Caco-2 (cell line): ENCODE measurements at regions not wholly inside any gene's neighbourhood (a gene's known extent, or its start where the extent isn't known, plus 50 kb on each side); places are given as distances from the start of the nearest gene placed in this dataset.

Experiments
- BruUV-seq: library from RNA; stranded (reverse); fragments of 400-500 nt; replicated peaks from 2 replicates; lab custom pipeline; 2021; lab: Mats Ljungman, UMichigan
- CTCF ChIA-PET: fragments of 300-600 bp; sonication (Branson Sonifier 250); formaldehyde crosslinking; loops from one replicate; lab custom pipeline; 2022; ENCODE audit warnings: antibody characterized with exemption; lab: Charles Lee
- POLR2A ChIA-PET: fragments of 300-600 bp; sonication (Branson Sonifier 250); formaldehyde crosslinking; loops from one replicate; lab custom pipeline; 2022; ENCODE audit warnings: antibody characterized with exemption; lab: Charles Lee
- DNase-seq, 2 experiments: peaks; one replicate each; pipeline versions ENCODE4 v3.0.0 to v3.0.0-alpha.2; 2020 to 2022
- H3K27me3 ChIP-seq: replicated peaks from 2 replicates; pipeline ENCODE4 v1.6.0; 2011; ENCODE audit warnings: low read length; ENCODE audit not compliant: control insufficient read depth, insufficient read depth
- H3K36me3 ChIP-seq: 2 replicates; pipeline ENCODE4 v1.5.1; 2011; ENCODE audit warnings: low read length; ENCODE audit not compliant: control insufficient read depth, insufficient read depth
- H3K4me1 ChIP-seq: fragments of 250-450 bp; sonication (Bioruptor Pico); 2 replicates; pipeline ENCODE4 v1.5.1; 2020; ENCODE audit warnings: mild to moderate bottlenecking
- H3K4me3 ChIP-seq: 2 replicates; pipeline ENCODE4 v1.5.1; 2011; ENCODE audit warnings: low read depth, mild to moderate bottlenecking, control low read depth, low read length
- H3K9me3 ChIP-seq: fragments of 250-450 bp; sonication (Bioruptor Pico); 2 replicates; pipeline ENCODE4 v1.5.1; 2020; ENCODE audit warnings: mild to moderate bottlenecking, moderate library complexity
- H3K27ac Mint-ChIP-seq: one replicate; pipeline ENCODE4 v1.8.0; 2022; ENCODE audit warnings: mixed read lengths; ENCODE audit not compliant: unreplicated experiment
- H3K27me3 Mint-ChIP-seq: one replicate; pipeline ENCODE4 v1.8.0; 2022; ENCODE audit warnings: mixed read lengths; ENCODE audit not compliant: insufficient read depth, unreplicated experiment
- H3K36me3 Mint-ChIP-seq: one replicate; pipeline ENCODE4 v1.8.0; 2022; ENCODE audit warnings: mild to moderate bottlenecking, mixed read lengths; ENCODE audit not compliant: insufficient read depth, unreplicated experiment
- H3K4me1 Mint-ChIP-seq: one replicate; pipeline ENCODE4 v1.8.0; 2022; ENCODE audit warnings: low read depth, mixed read lengths; ENCODE audit not compliant: unreplicated experiment
- H3K4me3 Mint-ChIP-seq: one replicate; pipeline ENCODE4 v1.8.0; 2022; ENCODE audit warnings: mild to moderate bottlenecking, moderate library complexity, mixed read lengths; ENCODE audit not compliant: unreplicated experiment
- H3K9me3 Mint-ChIP-seq: one replicate; pipeline ENCODE4 v1.8.0; 2022; ENCODE audit warnings: mixed read lengths; ENCODE audit not compliant: unreplicated experiment
- intact Hi-C: fragments of 100-400 bp; cut with micrococcal nuclease; formaldehyde crosslinking; loops from one replicate; pipeline ENCODE4 v1.10.0; 2022; ENCODE audit not compliant: unreplicated experiment
- TF ChIP-seq, protein P1 (sequence below), 2 experiments: fragments of 200-600 bp in 1 of 2; IDR thresholded peaks; 1 replicate in 1 of 2; 2 replicates in 1 of 2; pipeline versions ENCODE4 v1.5.1 to v1.8.0; 2011 to 2022; ENCODE audit warnings: antibody characterized with exemption in 1 of 2, control low read depth in 1 of 2, inconsistent platforms in 1 of 2, low read depth in 1 of 2, low read length in 1 of 2, mild to moderate bottlenecking in 1 of 2, moderate library complexity in 1 of 2; ENCODE audit not compliant: insufficient read depth in 1 of 2, severe bottlenecking in 1 of 2, unreplicated experiment in 1 of 2

DNA sequence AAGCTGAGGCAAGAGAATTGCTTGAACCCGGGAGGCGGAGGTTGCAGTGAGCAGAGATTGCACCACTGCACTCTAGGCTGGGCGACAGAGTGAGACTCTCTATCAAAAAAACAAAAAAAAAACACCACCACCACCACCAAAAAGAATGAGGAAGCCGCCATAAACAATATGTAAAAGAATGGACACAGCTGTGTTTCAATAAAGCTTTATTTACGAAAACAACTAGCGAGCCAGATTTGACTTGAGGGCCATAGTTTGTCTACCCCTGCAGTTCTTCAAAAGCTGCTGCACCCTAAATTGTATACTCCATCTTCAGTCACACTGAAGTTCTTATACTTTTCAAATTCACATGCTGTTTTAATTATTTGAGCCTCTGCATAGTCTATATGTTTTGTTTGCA, 306.5 kb upstream of the KLF3 start:
- DNase-seq: no peak
- H3K9me3 ChIP-seq: no peaks in the 10 kb centered on the region
- no peak overlapping the region for H3K4me3 ChIP-seq
- no peaks in the 10 kb centered on the region for H3K36me3 ChIP-seq
- Mint-ChIP-seq H3K9me3 (no peaks in the 10 kb centered on the region), H3K27me3 (no peaks in the 10 kb centered on the region), H3K4me1 (no peaks in the 10 kb centered on the region), H3K4me3 (no peak overlapping the region), H3K27ac (no peak overlapping the region), H3K36me3 (no peaks in the 10 kb centered on the region)
- intact Hi-C loops: no loop called here
- BruUV-seq: no TSS peak
- TF ChIP-seq, protein P1, sequence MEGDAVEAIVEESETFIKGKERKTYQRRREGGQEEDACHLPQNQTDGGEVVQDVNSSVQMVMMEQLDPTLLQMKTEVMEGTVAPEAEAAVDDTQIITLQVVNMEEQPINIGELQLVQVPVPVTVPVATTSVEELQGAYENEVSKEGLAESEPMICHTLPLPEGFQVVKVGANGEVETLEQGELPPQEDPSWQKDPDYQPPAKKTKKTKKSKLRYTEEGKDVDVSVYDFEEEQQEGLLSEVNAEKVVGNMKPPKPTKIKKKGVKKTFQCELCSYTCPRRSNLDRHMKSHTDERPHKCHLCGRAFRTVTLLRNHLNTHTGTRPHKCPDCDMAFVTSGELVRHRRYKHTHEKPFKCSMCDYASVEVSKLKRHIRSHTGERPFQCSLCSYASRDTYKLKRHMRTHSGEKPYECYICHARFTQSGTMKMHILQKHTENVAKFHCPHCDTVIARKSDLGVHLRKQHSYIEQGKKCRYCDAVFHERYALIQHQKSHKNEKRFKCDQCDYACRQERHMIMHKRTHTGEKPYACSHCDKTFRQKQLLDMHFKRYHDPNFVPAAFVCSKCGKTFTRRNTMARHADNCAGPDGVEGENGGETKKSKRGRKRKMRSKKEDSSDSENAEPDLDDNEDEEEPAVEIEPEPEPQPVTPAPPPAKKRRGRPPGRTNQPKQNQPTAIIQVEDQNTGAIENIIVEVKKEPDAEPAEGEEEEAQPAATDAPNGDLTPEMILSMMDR (IDR thresholded peaks at IDR 0.05; ENCODE audit: insufficient read depth in 1 of 2, low read depth in 1 of 2, low read length in 1 of 2, severe bottlenecking in 1 of 2, unreplicated experiment in 1 of 2): no peak
- no peaks in the 10 kb centered on the region for H3K27me3 ChIP-seq
- ChIA-PET POLR2A (no interaction called here), CTCF (no interaction called here)
- no peaks in the 10 kb centered on the region for H3K4me1 ChIP-seq

- TF ChIP-seq, protein P1 (IDR thresholded peaks at IDR 0.05; ENCODE audit: insufficient read depth in 1 of 2, low read depth in 1 of 2, low read length in 1 of 2, severe bottlenecking in 1 of 2, unreplicated experiment in 1 of 2): no peak
- Histone ChIP-seq H3K9me3 (no peaks in the 10 kb centered on the region), H3K4me3 (no peak overlapping the region), H3K4me1 (no peaks in the 10 kb centered on the region), H3K27me3 (no peaks in the 10 kb centered on the region), H3K36me3 (no peaks in the 10 kb centered on the region)
- BruUV-seq: no TSS peak
- CTCF ChIA-PET: no interaction called here
- no peak overlapping the region for H3K27ac Mint-ChIP-seq
- H3K36me3 Mint-ChIP-seq: no peaks in the 10 kb centered on the region
- no peak overlapping the region for H3K4me3 Mint-ChIP-seq
- no peaks in the 10 kb centered on the region for H3K27me3 Mint-ChIP-seq
- POLR2A ChIA-PET: no interaction called here
- no peaks in the 10 kb centered on the region for H3K9me3 Mint-ChIP-seq
- intact Hi-C loops: no loop called here
- DNase-seq: no peak
- H3K4me1 Mint-ChIP-seq: no peaks in the 10 kb centered on the region
Observed at GRCh38 chr4:38359113-38359512, 304.9 kb upstream of the KLF3 start.

GRCh38 chr4:38360201-38360600, 303.8 kb upstream of the KLF3 start:
- intact Hi-C loops: no loop called here
- no peaks in the 10 kb centered on the region for H3K36me3 Mint-ChIP-seq
- no peak overlapping the region for H3K27ac Mint-ChIP-seq
- POLR2A ChIA-PET: no interaction called here
- no peaks in the 10 kb centered on the region for H3K9me3 Mint-ChIP-seq
- Histone ChIP-seq H3K9me3 (no peaks in the 10 kb centered on the region), H3K4me3 (no peak overlapping the region), H3K4me1 (no peaks in the 10 kb centered on the region), H3K36me3 (no peaks in the 10 kb centered on the region), H3K27me3 (no peaks in the 10 kb centered on the region)
- DNase-seq: no peak
- no peaks in the 10 kb centered on the region for H3K27me3 Mint-ChIP-seq
- CTCF ChIA-PET: no interaction called here
- no peak overlapping the region for H3K4me3 Mint-ChIP-seq
- no peaks in the 10 kb centered on the region for H3K4me1 Mint-ChIP-seq
- no TSS peak for BruUV-seq
- TF ChIP-seq, protein P1 (IDR thresholded peaks at IDR 0.05; ENCODE audit: insufficient read depth in 1 of 2, low read depth in 1 of 2, low read length in 1 of 2, severe bottlenecking in 1 of 2, unreplicated experiment in 1 of 2): no peak
